ENCODE measurements at regions not wholly inside any gene's neighbourhood (a gene's known extent, or its start where the extent isn't known, plus 50 kb on each side); places are given as distances from the start of the nearest gene placed in this dataset.

DNA sequence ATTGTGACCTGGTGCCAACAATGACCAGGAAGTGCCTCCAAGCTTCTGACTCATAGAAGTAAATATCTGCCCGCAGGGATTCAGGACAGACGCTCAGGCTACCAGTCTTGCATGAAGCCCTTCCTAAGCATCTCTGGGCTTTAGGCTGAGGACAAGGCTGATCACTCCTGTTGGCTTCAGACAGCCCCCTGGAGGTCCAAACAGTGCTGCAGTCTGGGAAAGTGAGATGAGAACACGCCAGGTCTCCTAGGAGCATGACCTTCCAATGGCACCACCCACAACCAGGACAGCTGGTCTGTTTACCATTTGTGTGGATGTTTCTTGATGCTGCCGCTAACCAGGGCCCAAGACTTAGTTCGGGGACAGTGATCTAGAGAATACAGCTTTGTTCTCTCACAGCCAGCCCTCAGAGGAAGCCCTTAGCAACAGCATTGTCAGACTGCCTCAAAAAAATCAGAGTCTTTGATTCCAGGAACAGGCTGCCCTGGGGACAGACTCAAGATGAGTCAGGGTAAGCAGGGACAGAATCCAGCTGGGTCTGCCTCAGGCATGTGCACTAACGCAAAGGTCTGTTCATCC lies 111.2 kb downstream of the ZNF280B start:
- Mint-ChIP-seq H3K9me3 (no peaks in the 10 kb centered on the region), H3K36me3 (no peaks in the 10 kb centered on the region), H3K27ac (no peak overlapping the region)
- no peak for ATAC-seq
- DNase-seq (ENCODE audit: low spot score in 2 of 2): no peak

DNA sequence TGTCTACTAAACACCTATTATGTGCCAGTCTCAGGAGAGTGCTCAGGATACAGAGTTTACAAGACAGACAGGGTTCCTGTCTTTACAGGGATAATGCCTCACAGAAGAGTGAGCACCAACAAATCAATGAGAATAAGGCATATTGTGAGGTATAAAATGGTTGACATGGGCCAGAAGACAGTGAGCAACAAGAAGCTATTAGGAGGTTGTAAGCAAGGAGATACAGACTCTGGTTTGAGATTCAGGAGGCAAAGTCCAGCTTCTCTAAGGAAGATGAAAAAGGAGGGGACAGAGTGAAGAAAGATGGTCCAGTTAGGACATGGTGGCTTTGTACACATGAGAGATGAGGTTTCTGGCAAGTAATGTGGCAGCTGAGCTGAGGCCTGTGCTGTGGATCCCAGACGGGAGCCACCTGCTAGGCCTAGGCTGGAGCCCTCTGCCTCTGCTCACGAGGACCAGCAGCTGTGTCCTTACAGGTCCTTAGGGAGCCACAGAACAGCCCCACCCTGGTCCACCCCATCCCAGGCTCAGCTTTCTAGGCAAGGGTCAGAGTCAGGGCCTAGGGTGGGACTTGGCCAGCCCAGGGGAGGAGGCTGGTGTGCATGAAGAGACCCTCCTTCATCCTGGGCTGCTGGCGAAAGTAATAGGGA lies 110.5 kb downstream of the ZNF280B start:
- H3K27ac Mint-ChIP-seq: no peak overlapping the region
- DNase-seq (ENCODE audit: low spot score in 2 of 2) (no peak), ATAC-seq (no peak)
- H3K9me3 Mint-ChIP-seq: no peaks in the 10 kb centered on the region
- H3K36me3 Mint-ChIP-seq: no peaks in the 10 kb centered on the region

DNA sequence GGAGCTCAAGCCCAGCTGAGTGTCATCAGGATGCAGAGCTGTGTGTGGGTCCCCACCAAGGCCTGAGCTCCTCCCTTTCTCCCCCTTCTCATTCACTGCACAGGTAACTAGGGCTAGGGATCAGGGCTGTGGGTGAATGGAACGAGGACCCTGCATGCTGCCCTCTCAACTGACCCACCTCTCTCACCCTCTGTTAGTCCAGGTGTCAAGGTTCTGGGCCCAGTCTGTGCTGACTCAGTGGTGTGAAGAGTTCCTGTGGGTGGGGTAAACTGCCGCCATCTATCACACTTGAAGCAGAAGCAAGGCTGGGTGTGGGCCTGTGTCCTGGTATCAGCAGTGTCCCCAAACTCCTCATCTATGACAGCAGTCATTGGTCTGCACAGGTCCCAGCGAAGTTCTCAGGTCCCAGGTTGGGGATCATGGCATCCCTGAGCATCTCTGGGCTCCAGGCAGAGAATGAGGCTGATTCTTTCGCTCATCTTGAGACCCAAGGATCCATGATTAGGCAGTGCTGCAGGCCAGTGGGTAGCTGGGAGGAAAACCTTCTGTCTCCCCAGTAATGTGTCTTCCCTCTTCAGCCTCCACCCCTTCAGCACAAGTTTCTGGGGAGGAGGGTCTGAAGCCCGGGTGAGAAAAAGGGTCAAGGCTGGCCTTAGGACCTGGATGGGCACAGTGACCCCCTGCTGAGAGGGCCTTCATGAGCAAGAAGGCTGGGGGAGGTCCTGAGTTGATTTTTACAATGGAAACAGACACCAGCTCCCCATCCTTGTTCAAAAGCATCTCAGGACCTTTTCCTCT lies 109.8 kb downstream of the ZNF280B start:
- Mint-ChIP-seq H3K9me3 (no peaks in the 10 kb centered on the region), H3K27ac (no peak overlapping the region), H3K36me3 (no peaks in the 10 kb centered on the region)
- ATAC-seq (no peak), DNase-seq (ENCODE audit: low spot score in 2 of 2) (no peak)

DNA sequence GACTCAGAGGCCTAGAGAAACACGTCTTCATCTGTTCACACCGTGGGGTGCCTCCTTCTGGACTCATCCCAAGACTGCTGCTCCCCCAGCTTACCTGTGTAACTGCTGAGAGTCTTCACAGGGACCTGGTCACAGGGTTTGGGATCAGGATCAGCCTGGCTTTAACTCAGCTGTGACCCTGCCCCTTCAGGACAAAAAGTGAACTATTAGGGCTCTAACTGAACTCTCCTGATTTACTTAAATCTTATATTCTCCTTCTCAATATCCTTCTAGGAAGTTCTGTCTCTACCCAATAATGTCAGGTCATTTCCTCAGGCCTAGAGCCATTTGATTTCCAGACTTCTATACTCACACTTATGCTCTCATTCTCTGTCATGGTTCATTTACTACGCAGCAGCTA lies 108.4 kb downstream of the ZNF280B start:
- H3K36me3 Mint-ChIP-seq: no peaks in the 10 kb centered on the region
- no peak overlapping the region for H3K27ac Mint-ChIP-seq
- H3K9me3 Mint-ChIP-seq: no peaks in the 10 kb centered on the region
- ATAC-seq: no peak
- DNase-seq (ENCODE audit: low spot score in 2 of 2): no peak

DNA sequence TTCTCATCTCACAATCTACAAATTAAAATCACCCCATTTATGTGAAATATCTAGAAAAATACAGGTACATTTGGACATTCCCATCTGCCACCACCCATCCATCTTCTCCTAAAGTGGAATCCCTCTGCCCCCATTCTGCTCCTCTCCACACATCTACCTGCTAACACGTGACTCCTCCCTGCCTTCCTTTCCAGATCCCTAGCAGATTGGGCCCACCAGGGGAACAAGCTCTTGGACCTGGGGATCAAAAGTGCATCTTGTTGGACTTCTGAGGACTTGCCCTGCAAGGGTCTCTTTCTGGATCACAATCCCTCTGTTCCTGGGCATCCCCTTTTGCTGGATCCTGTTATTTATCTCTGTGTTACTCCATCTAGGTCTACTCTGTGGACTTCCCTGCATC lies 107.6 kb downstream of the ZNF280B start:
- Mint-ChIP-seq H3K27ac (peak overlapping the region in 1 of 2 donors; percentile 48), H3K36me3 (no peaks in the 10 kb centered on the region), H3K9me3 (no peaks in the 10 kb centered on the region)
- DNase-seq (ENCODE audit: low spot score in 2 of 2): no peak
- ATAC-seq: no peak

DNA sequence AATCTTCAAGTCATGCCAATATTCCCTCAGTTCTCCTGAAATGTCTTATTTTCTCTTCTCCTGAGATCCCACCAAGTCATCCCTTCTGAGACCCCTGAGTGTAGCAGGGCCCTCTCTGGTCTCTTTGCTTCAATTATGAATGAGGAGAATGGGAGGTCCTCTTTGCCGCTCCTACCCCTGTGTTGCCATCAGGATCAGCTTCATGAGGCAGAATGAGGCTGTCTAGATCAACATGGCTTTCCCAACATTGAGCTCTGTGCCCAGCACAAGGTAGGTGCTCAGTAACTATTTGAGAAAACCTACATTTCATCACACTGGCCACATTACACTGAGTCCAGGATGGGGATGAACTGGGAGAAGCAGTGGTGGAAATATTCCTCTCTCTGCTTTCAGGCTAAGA lies 107.2 kb downstream of the ZNF280B start:
- ATAC-seq (no peak), DNase-seq (ENCODE audit: low spot score in 2 of 2) (no peak)
- Mint-ChIP-seq H3K36me3 (no peaks in the 10 kb centered on the region), H3K9me3 (no peaks in the 10 kb centered on the region), H3K27ac (peak overlapping the region in 1 of 2 donors; percentile 48)

DNA sequence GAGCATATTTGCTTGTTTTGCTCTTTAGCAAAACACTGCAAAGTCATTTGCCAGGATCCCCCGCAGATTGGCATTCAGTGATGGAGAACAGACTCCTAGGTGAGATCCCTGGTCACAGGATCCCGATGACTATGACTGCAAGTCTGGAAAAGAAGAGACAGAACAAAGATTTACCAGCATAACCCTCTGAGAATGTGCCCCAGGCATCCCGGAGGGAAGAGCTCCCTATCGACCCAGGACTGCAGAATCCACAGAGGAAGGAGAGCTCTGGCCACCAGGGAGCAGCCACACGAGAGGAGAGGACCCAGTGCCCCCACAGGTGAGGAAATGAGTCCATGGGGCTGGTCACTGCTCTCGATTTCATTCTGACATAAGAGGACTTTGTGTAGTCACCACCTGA lies 105.2 kb downstream of the ZNF280B start:
- no peak overlapping the region for H3K27ac Mint-ChIP-seq
- DNase-seq (ENCODE audit: low spot score in 2 of 2): no peak
- no peaks in the 10 kb centered on the region for H3K9me3 Mint-ChIP-seq
- H3K36me3 Mint-ChIP-seq: no peaks in the 10 kb centered on the region
- no peak for ATAC-seq

DNA sequence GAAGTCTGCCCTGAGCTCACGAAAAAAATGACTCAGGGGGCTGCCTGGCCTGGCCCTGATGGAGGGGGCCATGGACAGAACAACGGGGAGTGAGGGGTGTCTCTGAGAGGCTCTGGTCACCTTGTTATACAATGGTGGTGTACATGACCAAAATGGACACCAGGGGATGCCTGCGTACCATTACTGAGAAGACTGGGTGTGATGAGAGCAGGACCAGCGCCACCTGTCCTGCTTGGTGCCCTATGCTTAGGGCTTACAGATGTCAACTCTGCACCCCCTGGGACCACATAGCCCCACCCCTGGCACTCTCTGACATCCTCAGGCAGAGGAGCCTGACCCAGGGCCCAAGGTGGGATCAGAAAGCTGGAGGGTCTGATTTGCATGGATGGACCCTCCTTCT lies 104.8 kb downstream of the ZNF280B start:
- H3K9me3 Mint-ChIP-seq: no peaks in the 10 kb centered on the region
- peak in 1 of 2 donors; percentile 36 for ATAC-seq
- no peak for DNase-seq (ENCODE audit: low spot score in 2 of 2)
- no peaks in the 10 kb centered on the region for H3K36me3 Mint-ChIP-seq
- H3K27ac Mint-ChIP-seq: no peak overlapping the region

DNA sequence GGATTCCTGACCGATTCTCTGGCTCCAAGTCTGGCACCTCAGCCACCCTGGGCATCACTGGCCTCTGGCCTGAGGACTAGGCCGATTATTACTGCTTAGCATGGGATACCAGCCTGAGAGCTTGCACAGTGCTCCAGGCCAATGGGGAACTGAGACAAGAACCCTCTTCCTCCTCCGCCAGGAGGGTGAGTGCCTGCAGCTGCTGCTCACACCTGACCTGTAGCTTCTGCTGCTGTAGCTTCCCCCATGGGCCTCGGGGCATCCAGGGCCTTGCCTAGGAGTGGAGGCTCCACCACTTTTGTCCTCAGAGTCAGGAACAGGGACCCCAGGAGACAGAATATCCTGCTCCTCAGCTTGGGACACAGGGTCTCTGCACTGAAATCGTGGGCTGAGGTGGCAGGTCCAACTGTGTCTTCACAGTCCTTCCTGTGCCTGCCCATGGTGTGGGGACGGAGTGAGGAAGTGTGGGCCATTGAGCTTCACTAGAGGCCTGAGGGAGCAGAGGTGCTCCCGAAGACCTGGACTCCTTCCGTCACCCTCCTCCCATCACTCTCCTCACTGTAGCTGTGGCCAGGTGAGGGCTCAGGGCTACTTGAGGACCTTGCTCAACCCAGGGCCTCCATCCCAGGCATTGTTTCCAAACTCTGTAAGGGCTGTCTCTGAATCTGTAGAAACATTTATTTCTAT lies 103.8 kb downstream of the ZNF280B start:
- Mint-ChIP-seq H3K9me3 (no peaks in the 10 kb centered on the region), H3K27ac (no peak overlapping the region), H3K36me3 (no peaks in the 10 kb centered on the region)
- no peak for ATAC-seq
- no peak for DNase-seq (ENCODE audit: low spot score in 2 of 2)

DNA sequence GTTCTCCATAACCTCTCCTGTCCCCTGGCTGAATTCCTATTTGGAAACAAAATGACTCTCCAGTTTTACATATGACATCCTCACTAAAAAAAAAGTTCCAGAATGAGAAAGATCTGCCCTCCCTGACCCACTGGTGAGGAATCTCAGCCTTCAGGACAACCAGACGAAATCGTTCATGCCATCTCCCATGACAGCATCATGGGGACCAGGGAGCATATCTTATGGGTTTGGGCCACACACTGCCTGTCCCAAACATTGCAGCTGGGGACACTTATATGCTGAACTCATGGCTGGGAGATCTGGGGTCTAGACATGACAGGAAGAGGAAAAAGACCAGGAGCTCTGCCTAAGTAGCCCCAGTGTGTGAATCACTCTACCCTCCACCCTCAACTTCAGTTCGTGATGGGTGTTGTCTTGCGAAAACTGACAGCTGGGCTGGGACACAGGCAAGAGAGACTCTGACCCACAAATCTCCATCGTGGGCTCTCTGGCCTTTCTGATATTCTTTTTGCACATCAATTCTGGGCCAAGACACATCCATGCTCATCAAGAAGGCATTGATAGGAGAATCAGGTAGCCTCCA lies 102.0 kb downstream of the ZNF280B start:
- no peak overlapping the region for H3K27ac Mint-ChIP-seq
- H3K9me3 Mint-ChIP-seq: no peaks in the 10 kb centered on the region
- H3K36me3 Mint-ChIP-seq: no peaks in the 10 kb centered on the region
- ATAC-seq (no peak), DNase-seq (ENCODE audit: low spot score in 2 of 2) (no peak)

DNA sequence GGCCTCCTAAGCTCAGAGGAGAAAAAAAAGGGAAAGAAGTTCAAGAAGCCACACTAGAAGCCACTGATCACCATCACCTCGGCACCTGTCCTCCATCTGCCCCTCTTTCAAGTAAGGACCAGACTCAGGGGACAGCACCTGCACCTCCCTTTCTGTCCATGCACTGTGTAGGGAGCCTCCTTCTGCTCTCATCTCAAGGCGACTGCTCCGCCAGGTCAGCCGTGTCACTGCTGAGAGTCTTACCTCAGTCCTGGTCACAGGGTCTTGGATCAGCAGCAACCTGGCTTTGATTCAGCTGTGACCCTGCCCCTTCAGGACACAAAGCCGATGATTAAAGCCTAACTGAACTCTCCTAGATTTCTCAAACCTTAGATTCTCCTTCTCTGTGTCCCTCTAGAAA lies 101.5 kb downstream of the ZNF280B start:
- DNase-seq (ENCODE audit: low spot score in 2 of 2): no peak
- no peak for ATAC-seq
- no peak overlapping the region for H3K27ac Mint-ChIP-seq
- no peaks in the 10 kb centered on the region for H3K36me3 Mint-ChIP-seq
- H3K9me3 Mint-ChIP-seq: no peaks in the 10 kb centered on the region

DNA sequence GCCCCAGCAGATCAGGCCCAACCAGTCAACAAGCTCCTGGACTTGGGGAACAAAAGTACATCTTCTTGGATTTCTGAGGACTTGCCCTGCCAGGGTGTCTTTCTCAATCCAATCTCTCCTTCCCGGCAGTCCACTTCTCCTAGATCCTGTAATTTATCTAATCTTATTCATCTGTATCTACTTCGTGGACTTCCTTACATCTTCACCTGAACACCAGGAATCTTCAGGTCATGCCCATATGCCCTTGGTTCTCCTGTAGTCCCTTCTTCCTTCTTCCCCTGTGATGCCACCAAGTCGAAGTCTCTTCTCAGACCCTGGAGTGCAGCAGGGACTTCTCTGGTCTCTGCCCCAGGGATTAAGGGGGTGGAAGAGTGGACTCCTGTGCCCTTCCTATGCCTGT lies 100.3 kb downstream of the ZNF280B start:
- no peak for DNase-seq (ENCODE audit: low spot score in 2 of 2)
- no peaks in the 10 kb centered on the region for H3K9me3 Mint-ChIP-seq
- ATAC-seq: no peak
- H3K36me3 Mint-ChIP-seq: no peaks in the 10 kb centered on the region
- H3K27ac Mint-ChIP-seq: peak overlapping the region in 1 of 2 donors; percentile 32

DNA sequence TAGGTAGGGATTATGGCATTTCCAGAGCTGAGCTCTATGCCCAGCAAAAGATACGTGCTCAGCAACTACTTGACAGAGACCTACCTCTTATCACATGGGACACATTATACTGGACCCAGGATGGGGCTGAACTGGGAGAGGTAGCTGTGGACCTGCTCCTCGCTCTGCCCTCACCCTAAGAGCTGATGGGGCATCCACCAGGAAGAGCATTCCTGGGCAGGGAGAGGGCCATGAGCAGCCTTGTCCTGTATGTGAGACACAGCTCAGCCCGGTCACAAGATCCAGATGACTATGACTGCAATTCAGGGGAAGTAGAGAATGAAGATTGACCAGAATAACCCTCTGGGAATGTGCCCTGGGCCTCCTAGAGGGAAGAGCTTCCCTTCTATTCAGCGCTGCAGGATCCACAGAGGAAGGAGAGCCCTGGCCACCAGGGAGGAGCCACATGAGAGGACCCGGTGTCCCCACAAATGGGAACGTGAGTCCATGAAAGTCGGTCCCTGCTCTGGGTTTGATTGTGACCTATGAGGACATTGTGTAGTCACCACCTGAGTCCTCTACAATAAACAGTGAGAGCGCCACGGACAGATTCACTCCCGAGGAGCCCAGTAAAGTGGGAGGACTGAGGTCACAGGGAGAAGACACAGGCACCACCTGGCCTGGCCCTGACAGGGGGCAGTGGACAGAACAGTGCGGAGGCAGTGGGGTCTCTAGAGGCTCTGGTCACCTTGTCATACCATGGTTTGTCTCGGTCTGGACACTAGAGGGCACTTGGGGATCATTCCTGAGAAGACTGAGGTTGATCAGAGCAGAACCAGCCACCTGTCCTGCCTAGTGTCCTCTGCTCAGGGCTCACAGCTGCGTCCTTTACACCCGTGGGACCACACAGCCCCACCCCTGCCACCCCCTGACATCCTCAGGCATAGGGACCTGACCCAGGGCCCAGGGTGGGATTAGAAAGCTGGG lies 99.5 kb downstream of the ZNF280B start:
- no peaks in the 10 kb centered on the region for H3K36me3 Mint-ChIP-seq
- H3K9me3 Mint-ChIP-seq: no peaks in the 10 kb centered on the region
- DNase-seq (ENCODE audit: low spot score in 2 of 2) (no peak), ATAC-seq (peak; percentile 31 to 54)
- no peak overlapping the region for H3K27ac Mint-ChIP-seq

DNA sequence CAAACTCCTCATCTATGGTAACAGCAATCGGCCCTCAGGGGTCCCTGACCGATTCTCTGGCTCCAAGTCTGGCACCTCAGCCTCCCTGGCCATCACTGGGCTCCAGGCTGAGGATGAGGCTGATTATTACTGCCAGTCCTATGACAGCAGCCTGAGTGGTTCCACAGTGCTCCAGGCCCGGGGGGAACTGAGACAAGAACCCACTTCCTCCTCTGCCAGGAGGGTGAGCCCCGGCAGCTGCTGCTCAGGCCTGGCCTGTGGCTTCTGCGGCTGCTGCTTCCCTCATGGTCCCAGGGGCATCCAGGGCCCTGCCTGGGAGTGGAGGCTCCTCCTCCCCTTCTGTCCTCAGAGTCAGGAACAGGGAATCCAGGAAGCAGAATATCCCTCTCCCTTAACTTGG lies 98.4 kb downstream of the ZNF280B start:
- H3K36me3 Mint-ChIP-seq: no peaks in the 10 kb centered on the region
- DNase-seq (ENCODE audit: low spot score in 2 of 2) (no peak), ATAC-seq (no peak)
- no peak overlapping the region for H3K27ac Mint-ChIP-seq
- H3K9me3 Mint-ChIP-seq: no peaks in the 10 kb centered on the region

DNA sequence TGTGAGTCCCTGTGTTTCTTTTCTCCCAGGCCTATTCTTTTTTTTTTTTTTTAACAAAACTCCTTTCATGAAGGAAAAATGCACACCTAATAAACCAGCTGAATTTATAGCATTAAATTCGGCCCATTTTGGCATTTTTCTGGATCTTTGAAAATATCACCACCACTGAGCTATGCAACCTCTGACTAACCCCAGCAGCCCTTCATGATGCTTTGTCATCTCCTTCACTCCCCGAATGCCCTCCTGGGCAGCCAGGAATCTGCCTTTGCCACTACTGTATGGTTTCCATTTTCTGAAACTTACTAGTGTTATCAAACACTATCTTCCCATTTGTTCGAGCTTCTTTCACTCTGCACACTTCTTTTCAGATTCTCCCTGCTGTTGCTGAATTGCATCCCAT lies 97.9 kb downstream of the ZNF280B start:
- Mint-ChIP-seq H3K27ac (peak overlapping the region in 1 of 2 donors; percentile 11), H3K36me3 (no peaks in the 10 kb centered on the region), H3K9me3 (no peaks in the 10 kb centered on the region)
- DNase-seq (ENCODE audit: low spot score in 2 of 2): no peak
- ATAC-seq: no peak

DNA sequence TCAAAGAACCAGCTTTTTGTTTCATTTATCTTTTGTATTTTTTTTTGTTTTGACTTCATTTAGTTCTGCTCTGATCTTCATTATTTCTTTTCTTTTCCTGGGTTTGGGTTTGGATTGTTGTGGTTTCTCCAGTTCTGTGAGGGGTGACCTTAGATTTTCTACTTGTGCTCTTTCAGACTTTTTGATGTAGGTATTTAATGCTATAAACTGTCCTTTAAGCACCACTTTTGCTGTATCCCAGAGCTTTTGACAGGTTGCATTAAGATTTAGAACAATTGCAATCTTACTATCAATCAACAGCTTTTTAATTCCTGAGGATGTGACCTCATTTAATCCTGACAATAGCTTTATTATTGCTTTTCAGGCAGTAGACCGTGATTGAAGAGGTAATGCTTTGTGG lies 94.3 kb downstream of the ZNF280B start:
- Mint-ChIP-seq H3K27ac (no peak overlapping the region), H3K9me3 (no peaks in the 10 kb centered on the region), H3K36me3 (no peaks in the 10 kb centered on the region)
- ATAC-seq: no peak
- DNase-seq (ENCODE audit: low spot score in 2 of 2): no peak
